SU-DHL-6 (cell line): ENCODE measurements at regions not wholly inside any gene's neighbourhood (a gene's known extent, or its start where the extent isn't known, plus 50 kb on each side); places are given as distances from the start of the nearest gene placed in this dataset.

ENCODE experiments used
- H2AFZ ChIP-seq: fragments of 200-600 bp; sonication (generic); 2 replicates; pipeline ENCODE4 v1.6.1; 2014; ENCODE audit warnings: low read depth, mild to moderate bottlenecking, moderate library complexity, mixed read lengths, antibody characterized with exemption, low read length; ENCODE audit not compliant: severe bottlenecking
- H3F3A ChIP-seq: fragments of 200-600 bp; shearing (Covaris generic); 2 replicates; pipeline ENCODE4 v1.6.0; 2016; ENCODE audit warnings: antibody characterized with exemption, mild to moderate bottlenecking; ENCODE audit not compliant: insufficient read depth
- H3K27ac ChIP-seq: fragments of 200-600 bp; sonication (generic); 2 replicates; pipeline ENCODE4 v1.5.1; 2016; ENCODE audit warnings: low read depth, mild to moderate bottlenecking, low read length, moderate library complexity, mixed read lengths
- H3K27me3 ChIP-seq: fragments of 200-600 bp; sonication (generic), shearing (Covaris generic); 2 replicates; pipeline ENCODE4 v1.6.0; 2014; ENCODE audit warnings: mild to moderate bottlenecking, low read length
- H3K36me3 ChIP-seq: fragments of 200-600 bp; sonication (generic); 2 replicates; pipeline ENCODE4 v1.6.1; 2014; ENCODE audit warnings: mild to moderate bottlenecking, low read length, mixed read lengths
- H3K4me2 ChIP-seq: fragments of 300-600, 200-600 bp; shearing (Covaris generic), sonication (generic); 2 replicates; pipeline ENCODE4 v1.6.0; 2014; ENCODE audit warnings: low read length, low read depth, mild to moderate bottlenecking; ENCODE audit not compliant: poor library complexity, severe bottlenecking
- H3K4me3 ChIP-seq: fragments of 200-600 bp; sonication (generic); 2 replicates; pipeline ENCODE4 v1.5.1; 2014; ENCODE audit warnings: antibody characterized with exemption, low read length, mild to moderate bottlenecking, mixed read lengths; ENCODE audit not compliant: insufficient read depth, poor library complexity, severe bottlenecking
- H3K79me2 ChIP-seq: fragments of 200-600 bp; sonication (generic); 2 replicates; pipeline ENCODE4 v1.6.1; 2014; ENCODE audit warnings: mild to moderate bottlenecking, low read length, moderate library complexity; ENCODE audit not compliant: insufficient read depth
- H3K9ac ChIP-seq: fragments of 200-600 bp; sonication (generic); 2 replicates; pipeline ENCODE4 v1.7.0; 2014; ENCODE audit warnings: mild to moderate bottlenecking, low read length
- H3K9me2 ChIP-seq: fragments of 200-600 bp; sonication (generic); replicated peaks from 2 replicates; pipeline ENCODE4 v1.6.1; 2014; ENCODE audit warnings: low read length; ENCODE audit not compliant: insufficient read depth
- H3K9me3 ChIP-seq: fragments of 200-600 bp; sonication (generic); 2 replicates; pipeline ENCODE4 v1.6.1; 2014; ENCODE audit warnings: low read length, mixed read lengths; ENCODE audit not compliant: insufficient read depth
- H4K20me1 ChIP-seq: fragments of 200-600 bp; sonication (generic); 2 replicates; pipeline ENCODE4 v1.6.1; 2014; ENCODE audit warnings: low read depth, mild to moderate bottlenecking, antibody characterized with exemption, low read length, moderate library complexity, mixed read lengths
- CTCF ChIP-seq: fragments of 200-600 bp; sonication (generic); IDR thresholded peaks from one replicate; pipeline ENCODE4 v1.5.1; 2017; ENCODE audit warnings: antibody characterized with exemption, mild to moderate bottlenecking, low read length, moderate library complexity; ENCODE audit not compliant: insufficient read depth, poor library complexity, severe bottlenecking
- EZH2phosphoT487 ChIP-seq: fragments of 200-600 bp; sonication (generic), shearing (Covaris generic); conservative IDR thresholded peaks from 2 replicates; pipeline ENCODE4 v1.6.1; 2018; ENCODE audit warnings: mild to moderate bottlenecking, antibody characterized with exemption, low read length, moderate library complexity, mixed read lengths

DNA sequence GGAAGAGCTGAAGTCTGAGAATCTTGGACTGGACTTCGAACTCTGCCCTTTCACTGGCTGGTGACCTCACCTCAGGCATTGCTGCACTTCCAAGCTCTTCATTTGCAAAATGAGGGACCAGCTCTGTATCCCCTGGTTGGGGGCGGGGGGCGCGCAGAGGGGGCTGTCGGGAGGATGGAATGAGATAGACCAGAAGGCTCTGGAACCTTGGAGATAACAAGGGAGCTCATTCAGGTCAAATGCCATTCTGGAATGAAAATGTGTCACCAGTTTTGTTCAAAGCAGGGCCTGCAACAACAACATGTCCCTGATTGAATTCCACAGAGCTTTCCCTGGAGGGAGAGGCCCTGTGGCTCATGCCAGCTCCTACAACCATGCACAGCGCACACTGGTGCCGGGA, 370.5 kb downstream of the MN1 start:
- Histone ChIP-seq H3K79me2 (no peaks in the 10 kb centered on the region), H3K4me2 (no peak overlapping the region), H3K27ac (no peak overlapping the region), H4K20me1 (no peaks in the 10 kb centered on the region), H3K27me3 (no peaks in the 10 kb centered on the region), H3K9ac (no peak overlapping the region), H3F3A (no peaks in the 10 kb centered on the region), H2AFZ (no peak overlapping the region), H3K9me3 (no peaks in the 10 kb centered on the region), H3K4me3 (no peak overlapping the region), H3K36me3 (no peaks in the 10 kb centered on the region), H3K9me2 (no peaks in the 10 kb centered on the region)
- no peak for TF ChIP-seq CTCF
- no peak for TF ChIP-seq EZH2phosphoT487

DNA sequence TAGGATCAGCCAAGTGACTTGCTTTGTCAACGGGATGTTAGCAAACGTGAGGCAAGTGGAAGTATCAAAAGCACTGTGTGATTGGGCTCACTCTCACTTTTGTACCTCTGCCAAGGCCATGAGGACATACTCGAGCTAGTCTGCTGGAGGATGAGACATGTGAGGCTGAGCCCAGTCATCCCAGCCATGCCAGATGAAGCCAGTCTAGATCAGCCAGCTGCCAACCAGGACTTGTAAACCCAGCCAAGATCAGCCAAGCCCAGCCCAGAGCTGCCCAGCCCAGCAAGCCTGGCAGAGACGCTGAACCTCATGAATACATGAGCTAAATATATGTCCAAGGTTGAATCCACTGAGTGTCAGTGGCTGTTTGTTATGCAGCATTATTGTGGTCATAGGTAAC, 369.7 kb downstream of the MN1 start:
- H2AFZ ChIP-seq, result no peak overlapping the region
- H3K9me2 ChIP-seq, result no peaks in the 10 kb centered on the region
- no peaks in the 10 kb centered on the region for H3F3A ChIP-seq
- no peak overlapping the region for H3K27ac ChIP-seq
- H3K79me2 ChIP-seq, result no peaks in the 10 kb centered on the region
- no peak overlapping the region for H3K4me3 ChIP-seq
- no peaks in the 10 kb centered on the region for H3K9me3 ChIP-seq
- H3K36me3 ChIP-seq, result no peaks in the 10 kb centered on the region
- no peaks in the 10 kb centered on the region for H3K27me3 ChIP-seq
- H3K9ac ChIP-seq, result no peak overlapping the region
- H4K20me1 ChIP-seq, result no peaks in the 10 kb centered on the region
- TF ChIP-seq EZH2phosphoT487 (no peak), CTCF (no peak)
- no peak overlapping the region for H3K4me2 ChIP-seq

- Histone ChIP-seq H3K27me3 (no peaks in the 10 kb centered on the region), H3K9ac (no peak overlapping the region), H3K9me2 (no peaks in the 10 kb centered on the region), H3K36me3 (no peaks in the 10 kb centered on the region), H3K4me2 (no peak overlapping the region), H4K20me1 (no peaks in the 10 kb centered on the region), H3K27ac (no peak overlapping the region), H2AFZ (no peak overlapping the region), H3K9me3 (no peaks in the 10 kb centered on the region), H3F3A (no peaks in the 10 kb centered on the region), H3K79me2 (no peaks in the 10 kb centered on the region), H3K4me3 (no peak overlapping the region)
- no peak for TF ChIP-seq CTCF
- no peak for TF ChIP-seq EZH2phosphoT487
These were observed 368.5 kb downstream of the MN1 start for GRCh38 chr22:27433099-27433498.

DNA sequence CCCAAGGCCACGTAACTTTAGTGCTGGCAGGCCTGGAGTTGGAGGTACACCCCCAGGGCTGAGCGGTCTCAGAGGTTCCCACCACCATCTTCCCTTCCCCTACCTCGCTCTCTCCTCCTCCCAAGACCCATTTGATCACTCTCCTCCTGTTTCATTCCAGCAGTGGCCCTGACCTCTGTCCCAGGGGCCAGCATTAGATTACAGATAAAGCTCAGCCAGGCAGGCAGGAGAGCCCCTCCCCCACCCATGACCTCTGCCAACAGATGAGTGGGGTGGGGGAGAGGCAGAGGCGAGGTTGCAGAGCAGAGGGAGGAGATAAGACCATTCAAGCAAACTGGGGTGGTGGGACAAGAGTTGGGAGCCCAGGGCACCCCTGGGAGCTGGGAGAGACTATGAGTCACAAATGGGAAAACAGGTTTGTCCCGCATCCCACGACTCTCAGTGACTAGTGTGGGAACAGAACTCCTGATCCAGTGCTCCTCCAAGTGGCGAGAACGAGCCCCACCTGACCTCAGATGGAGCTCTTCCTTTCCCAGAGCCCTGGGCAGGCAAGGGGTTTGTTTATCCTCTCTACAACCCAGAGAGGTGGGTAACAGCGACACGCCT, 367.9 kb downstream of the MN1 start:
- Histone ChIP-seq H3K9me2 (no peaks in the 10 kb centered on the region), H2AFZ (no peak overlapping the region), H3K79me2 (no peaks in the 10 kb centered on the region), H3K9ac (no peak overlapping the region), H3K4me2 (no peak overlapping the region), H4K20me1 (no peaks in the 10 kb centered on the region), H3K27me3 (no peaks in the 10 kb centered on the region), H3K27ac (no peak overlapping the region), H3K4me3 (no peak overlapping the region), H3K9me3 (no peaks in the 10 kb centered on the region), H3F3A (no peaks in the 10 kb centered on the region), H3K36me3 (no peaks in the 10 kb centered on the region)
- no peak for TF ChIP-seq CTCF
